ENCODE measurements at regions not wholly inside any gene's neighbourhood (a gene's known extent, or its start where the extent isn't known, plus 50 kb on each side); places are given as distances from the start of the nearest gene placed in this dataset.

DNA sequence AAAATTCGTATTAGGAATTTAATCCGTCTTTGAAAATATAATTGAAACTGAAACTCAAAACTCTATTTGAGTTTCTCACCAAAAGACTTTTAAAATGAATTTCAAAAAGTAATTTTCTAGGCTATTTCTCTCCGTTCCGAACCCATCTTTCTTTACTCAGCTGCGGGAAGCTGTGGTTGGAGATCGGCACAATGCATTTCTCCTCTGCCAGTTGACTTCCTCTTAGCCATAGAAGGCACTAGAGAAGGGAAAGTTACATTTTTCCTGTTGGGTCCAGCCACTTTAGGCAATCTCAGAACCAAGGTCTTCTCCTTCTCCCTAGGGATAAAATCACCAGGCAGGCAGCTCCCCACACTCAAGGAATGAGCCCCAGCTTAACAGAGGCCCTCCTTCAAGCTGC lies 133.6 kb upstream of the COL1A2 start:
- H3K4me1 ChIP-seq, result no peaks in the 10 kb centered on the region
- no peaks in the 10 kb centered on the region for H3K36me3 ChIP-seq
- no peak overlapping the region for H3K27ac ChIP-seq
- no peaks in the 10 kb centered on the region for H3K27me3 ChIP-seq
- DNase-seq (ENCODE audit: low spot score in 2 of 2), result no peak
- no peaks in the 10 kb centered on the region for H3K9me3 ChIP-seq
- TF ChIP-seq, protein P1, sequence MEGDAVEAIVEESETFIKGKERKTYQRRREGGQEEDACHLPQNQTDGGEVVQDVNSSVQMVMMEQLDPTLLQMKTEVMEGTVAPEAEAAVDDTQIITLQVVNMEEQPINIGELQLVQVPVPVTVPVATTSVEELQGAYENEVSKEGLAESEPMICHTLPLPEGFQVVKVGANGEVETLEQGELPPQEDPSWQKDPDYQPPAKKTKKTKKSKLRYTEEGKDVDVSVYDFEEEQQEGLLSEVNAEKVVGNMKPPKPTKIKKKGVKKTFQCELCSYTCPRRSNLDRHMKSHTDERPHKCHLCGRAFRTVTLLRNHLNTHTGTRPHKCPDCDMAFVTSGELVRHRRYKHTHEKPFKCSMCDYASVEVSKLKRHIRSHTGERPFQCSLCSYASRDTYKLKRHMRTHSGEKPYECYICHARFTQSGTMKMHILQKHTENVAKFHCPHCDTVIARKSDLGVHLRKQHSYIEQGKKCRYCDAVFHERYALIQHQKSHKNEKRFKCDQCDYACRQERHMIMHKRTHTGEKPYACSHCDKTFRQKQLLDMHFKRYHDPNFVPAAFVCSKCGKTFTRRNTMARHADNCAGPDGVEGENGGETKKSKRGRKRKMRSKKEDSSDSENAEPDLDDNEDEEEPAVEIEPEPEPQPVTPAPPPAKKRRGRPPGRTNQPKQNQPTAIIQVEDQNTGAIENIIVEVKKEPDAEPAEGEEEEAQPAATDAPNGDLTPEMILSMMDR (IDR thresholded peaks at IDR 0.05), result no peak
- intact Hi-C loops (cut with DNase I), result no loop called here
- H3K4me3 ChIP-seq, result no peak overlapping the region

DNA sequence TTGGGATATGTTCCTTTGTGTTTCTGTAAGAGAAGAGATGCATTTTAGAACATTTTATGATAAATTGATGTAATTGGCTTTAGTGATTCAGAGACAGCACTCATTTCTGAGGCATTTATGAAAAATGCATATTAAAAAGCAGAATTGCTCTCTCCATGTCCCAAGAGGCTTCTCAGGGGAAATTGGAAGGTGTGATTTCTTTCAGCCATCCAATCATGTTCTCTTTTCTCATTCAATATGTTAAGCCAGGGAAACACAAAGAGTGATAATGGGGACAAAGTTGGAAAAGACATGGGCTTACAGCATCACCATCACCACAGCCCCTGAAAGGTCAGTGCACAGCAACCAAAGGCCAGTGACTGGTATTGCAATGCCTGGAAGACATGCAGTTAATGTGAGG lies 129.9 kb upstream of the COL1A2 start:
- H3K27ac ChIP-seq, result no peak overlapping the region
- TF ChIP-seq, protein P1 (IDR thresholded peaks at IDR 0.05), result no peak
- intact Hi-C loops (cut with DNase I), result no loop called here

DNA sequence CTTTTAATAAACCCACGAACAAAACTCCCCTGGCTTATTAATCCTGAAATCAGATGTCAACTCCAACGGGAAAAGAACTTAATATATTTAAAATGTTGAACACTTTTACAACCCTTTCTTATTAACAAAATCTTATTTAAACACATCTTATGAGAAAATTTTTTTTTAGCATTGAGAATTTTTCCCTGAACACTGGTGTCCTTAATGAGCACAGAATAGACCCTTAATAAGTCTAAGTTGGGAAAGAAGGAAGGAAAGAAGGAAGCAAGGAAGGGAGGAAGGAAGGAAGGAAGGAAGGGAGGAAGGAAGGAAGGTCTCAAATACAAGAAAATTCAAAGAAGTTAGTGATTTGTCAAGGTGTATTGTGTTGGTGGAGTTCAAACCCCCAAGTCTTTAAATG lies 129.2 kb upstream of the COL1A2 start:
- no peak overlapping the region for H3K4me3 ChIP-seq
- no peak for DNase-seq (ENCODE audit: low spot score in 2 of 2)
- TF ChIP-seq, protein P1 (IDR thresholded peaks at IDR 0.05), result no peak
- no peaks in the 10 kb centered on the region for H3K4me1 ChIP-seq
- no peaks in the 10 kb centered on the region for H3K9me3 ChIP-seq
- H3K36me3 ChIP-seq, result no peaks in the 10 kb centered on the region
- no peaks in the 10 kb centered on the region for H3K27me3 ChIP-seq
- intact Hi-C loops (cut with DNase I), result no loop called here
- H3K27ac ChIP-seq, result no peak overlapping the region

More for the DNA sequence above, 129.9 kb upstream of the COL1A2 start:
- no peaks in the 10 kb centered on the region for H3K27me3 ChIP-seq
- H3K36me3 ChIP-seq, result no peaks in the 10 kb centered on the region
- H3K4me3 ChIP-seq, result no peak overlapping the region
- DNase-seq (ENCODE audit: low spot score in 2 of 2), result no peak
- H3K9me3 ChIP-seq, result no peaks in the 10 kb centered on the region
- no peaks in the 10 kb centered on the region for H3K4me1 ChIP-seq

DNA sequence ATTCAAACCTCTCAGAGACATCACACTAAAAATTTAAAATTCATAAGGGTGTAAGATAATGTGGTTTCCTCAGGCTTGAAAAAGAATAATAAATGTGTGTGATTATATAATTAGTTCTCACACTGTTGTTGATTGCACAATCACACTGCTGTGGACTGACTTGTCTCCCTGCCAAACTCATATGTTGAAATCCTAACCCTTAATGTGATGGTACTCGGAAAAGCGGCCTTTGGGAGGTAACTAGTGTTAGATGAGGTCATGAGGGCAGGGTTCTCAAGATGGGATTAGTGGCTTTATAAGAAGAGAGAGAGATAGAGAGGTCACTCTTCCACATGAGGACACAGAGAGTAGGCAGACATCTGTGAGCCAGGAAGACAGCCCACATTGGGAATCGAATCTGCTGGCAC lies 128.5 kb upstream of the COL1A2 start:
- TF ChIP-seq, protein P1 (IDR thresholded peaks at IDR 0.05), result no peak
- intact Hi-C loops (cut with DNase I), result no loop called here
- Histone ChIP-seq H3K9me3 (no peaks in the 10 kb centered on the region), H3K27ac (no peak overlapping the region), H3K4me3 (no peak overlapping the region), H3K4me1 (no peaks in the 10 kb centered on the region), H3K36me3 (no peaks in the 10 kb centered on the region), H3K27me3 (no peaks in the 10 kb centered on the region)
- no peak for DNase-seq (ENCODE audit: low spot score in 2 of 2)

DNA sequence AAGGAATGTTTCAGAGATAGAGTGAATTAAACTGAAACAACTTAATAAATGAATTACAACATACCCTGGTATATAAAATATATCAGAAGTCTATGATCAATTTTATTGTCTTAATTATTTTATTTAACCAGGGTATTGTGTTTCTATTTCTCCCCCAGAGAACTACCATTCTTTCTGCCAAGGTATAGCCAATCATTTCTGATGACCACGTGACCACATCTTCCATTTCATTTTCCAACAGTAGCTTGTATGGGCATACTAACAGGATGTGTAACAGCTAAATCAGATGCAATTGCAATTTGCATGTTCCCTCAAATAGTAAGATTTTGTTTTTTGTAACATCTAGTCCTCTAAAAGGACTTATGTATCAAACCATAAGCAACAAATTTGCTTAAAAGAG lies 123.9 kb upstream of the COL1A2 start:
- Histone ChIP-seq H3K36me3 (no peaks in the 10 kb centered on the region), H3K9me3 (no peaks in the 10 kb centered on the region), H3K4me3 (no peak overlapping the region), H3K27ac (no peak overlapping the region), H3K4me1 (no peaks in the 10 kb centered on the region), H3K27me3 (no peaks in the 10 kb centered on the region)
- TF ChIP-seq, protein P1 (IDR thresholded peaks at IDR 0.05), result no peak
- intact Hi-C loops (cut with DNase I), result no loop called here
- no peak for DNase-seq (ENCODE audit: low spot score in 2 of 2)

Measured in ascending aorta (tissue), 2 donors.